NCI-H128 (cell line): ENCODE measurements at regions not wholly inside any gene's neighbourhood (a gene's known extent, or its start where the extent isn't known, plus 50 kb on each side); places are given as distances from the start of the nearest gene placed in this dataset.

Experiments
- DNase-seq: peaks from one replicate; lab custom pipeline; 2025; ENCODE audit not compliant: unreplicated experiment; lab: John Stamatoyannopoulos, UW

GRCh38 chr5:89034588-89034987 is 151.6 kb upstream of the MEF2C start:
- DNase-seq: no peak

- DNase-seq: no peak
Observed at GRCh38 chr5:89030798-89031197, 147.8 kb upstream of the MEF2C start.

GRCh38 chr5:89028595-89029285 is 145.8 kb upstream of the MEF2C start:
- DNase-seq: no peak

- DNase-seq: no peak
Observed at GRCh38 chr5:89024045-89024444, 141.1 kb upstream of the MEF2C start.

GRCh38 chr5:89020926-89021610 is 138.1 kb upstream of the MEF2C start:
- DNase-seq: no peak

GRCh38 chr5:89016741-89017303 is 133.8 kb upstream of the MEF2C start:
- DNase-seq: no peak

- no peak for DNase-seq
Observed at GRCh38 chr5:89015409-89015808, 132.4 kb upstream of the MEF2C start.

GRCh38 chr5:89011778-89012711 is 129.1 kb upstream of the MEF2C start:
- no peak for DNase-seq

GRCh38 chr5:89010512-89010911 is 127.5 kb upstream of the MEF2C start:
- no peak for DNase-seq

- no peak for DNase-seq
Observed at GRCh38 chr5:89008291-89008690, 125.3 kb upstream of the MEF2C start.

- no peak for DNase-seq
Observed at GRCh38 chr5:89005990-89006389, 123.0 kb upstream of the MEF2C start.

- DNase-seq: no peak
Observed at GRCh38 chr5:89004379-89004778, 121.4 kb upstream of the MEF2C start.

GRCh38 chr5:89003563-89004036 is 120.6 kb upstream of the MEF2C start:
- no peak for DNase-seq

GRCh38 chr5:88999853-89000252 is 116.9 kb upstream of the MEF2C start:
- no peak for DNase-seq

- no peak for DNase-seq
Observed at GRCh38 chr5:88997937-88998336, 115.0 kb upstream of the MEF2C start.

GRCh38 chr5:88984040-88984439 is 101.1 kb upstream of the MEF2C start:
- no peak for DNase-seq

GRCh38 chr5:88979726-88980125 is 96.7 kb upstream of the MEF2C start:
- no peak for DNase-seq

GRCh38 chr5:88979244-88979643 is 96.3 kb upstream of the MEF2C start:
- no peak for DNase-seq

GRCh38 chr5:88976914-88977313 is 93.9 kb upstream of the MEF2C start:
- no peak for DNase-seq

- DNase-seq: no peak
Observed at GRCh38 chr5:88967633-88968585, 84.9 kb upstream of the MEF2C start.
